ENCODE measurements at regions not wholly inside any gene's neighbourhood (a gene's known extent, or its start where the extent isn't known, plus 50 kb on each side); places are given as distances from the start of the nearest gene placed in this dataset.

- TF ChIP-seq USF2 (CRISPR knock-in tag; IDR thresholded peaks at IDR 0.05) (no peak), NR3C1 (CRISPR knock-in tag; conservative IDR thresholded peaks at IDR 0.05; ENCODE audit: low read depth) (no peak)
- TF ChIP-seq, protein P1, sequence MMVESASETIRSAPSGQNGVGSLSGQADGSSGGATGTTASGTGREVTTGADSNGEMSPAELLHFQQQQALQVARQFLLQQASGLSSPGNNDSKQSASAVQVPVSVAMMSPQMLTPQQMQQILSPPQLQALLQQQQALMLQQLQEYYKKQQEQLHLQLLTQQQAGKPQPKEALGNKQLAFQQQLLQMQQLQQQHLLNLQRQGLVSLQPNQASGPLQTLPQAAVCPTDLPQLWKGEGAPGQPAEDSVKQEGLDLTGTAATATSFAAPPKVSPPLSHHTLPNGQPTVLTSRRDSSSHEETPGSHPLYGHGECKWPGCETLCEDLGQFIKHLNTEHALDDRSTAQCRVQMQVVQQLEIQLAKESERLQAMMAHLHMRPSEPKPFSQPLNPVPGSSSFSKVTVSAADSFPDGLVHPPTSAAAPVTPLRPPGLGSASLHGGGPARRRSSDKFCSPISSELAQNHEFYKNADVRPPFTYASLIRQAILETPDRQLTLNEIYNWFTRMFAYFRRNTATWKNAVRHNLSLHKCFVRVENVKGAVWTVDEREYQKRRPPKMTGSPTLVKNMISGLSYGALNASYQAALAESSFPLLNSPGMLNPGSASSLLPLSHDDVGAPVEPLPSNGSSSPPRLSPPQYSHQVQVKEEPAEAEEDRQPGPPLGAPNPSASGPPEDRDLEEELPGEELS (CRISPR knock-in tag; IDR thresholded peaks at IDR 0.05): no peak
- TF ChIP-seq, protein P2, sequence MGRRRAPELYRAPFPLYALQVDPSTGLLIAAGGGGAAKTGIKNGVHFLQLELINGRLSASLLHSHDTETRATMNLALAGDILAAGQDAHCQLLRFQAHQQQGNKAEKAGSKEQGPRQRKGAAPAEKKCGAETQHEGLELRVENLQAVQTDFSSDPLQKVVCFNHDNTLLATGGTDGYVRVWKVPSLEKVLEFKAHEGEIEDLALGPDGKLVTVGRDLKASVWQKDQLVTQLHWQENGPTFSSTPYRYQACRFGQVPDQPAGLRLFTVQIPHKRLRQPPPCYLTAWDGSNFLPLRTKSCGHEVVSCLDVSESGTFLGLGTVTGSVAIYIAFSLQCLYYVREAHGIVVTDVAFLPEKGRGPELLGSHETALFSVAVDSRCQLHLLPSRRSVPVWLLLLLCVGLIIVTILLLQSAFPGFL (CRISPR knock-in tag; IDR thresholded peaks at IDR 0.05; ENCODE audit: borderline replicate concordance): no peak
- TF ChIP-seq, protein P3, sequence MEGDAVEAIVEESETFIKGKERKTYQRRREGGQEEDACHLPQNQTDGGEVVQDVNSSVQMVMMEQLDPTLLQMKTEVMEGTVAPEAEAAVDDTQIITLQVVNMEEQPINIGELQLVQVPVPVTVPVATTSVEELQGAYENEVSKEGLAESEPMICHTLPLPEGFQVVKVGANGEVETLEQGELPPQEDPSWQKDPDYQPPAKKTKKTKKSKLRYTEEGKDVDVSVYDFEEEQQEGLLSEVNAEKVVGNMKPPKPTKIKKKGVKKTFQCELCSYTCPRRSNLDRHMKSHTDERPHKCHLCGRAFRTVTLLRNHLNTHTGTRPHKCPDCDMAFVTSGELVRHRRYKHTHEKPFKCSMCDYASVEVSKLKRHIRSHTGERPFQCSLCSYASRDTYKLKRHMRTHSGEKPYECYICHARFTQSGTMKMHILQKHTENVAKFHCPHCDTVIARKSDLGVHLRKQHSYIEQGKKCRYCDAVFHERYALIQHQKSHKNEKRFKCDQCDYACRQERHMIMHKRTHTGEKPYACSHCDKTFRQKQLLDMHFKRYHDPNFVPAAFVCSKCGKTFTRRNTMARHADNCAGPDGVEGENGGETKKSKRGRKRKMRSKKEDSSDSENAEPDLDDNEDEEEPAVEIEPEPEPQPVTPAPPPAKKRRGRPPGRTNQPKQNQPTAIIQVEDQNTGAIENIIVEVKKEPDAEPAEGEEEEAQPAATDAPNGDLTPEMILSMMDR (IDR thresholded peaks at IDR 0.05): no peak
These were observed 159.2 kb downstream of the SIPA1L2 start for GRCh38 chr1:232470711-232471110.
